ENCODE measurements at regions not wholly inside any gene's neighbourhood (a gene's known extent, or its start where the extent isn't known, plus 50 kb on each side); places are given as distances from the start of the nearest gene placed in this dataset.

DNA sequence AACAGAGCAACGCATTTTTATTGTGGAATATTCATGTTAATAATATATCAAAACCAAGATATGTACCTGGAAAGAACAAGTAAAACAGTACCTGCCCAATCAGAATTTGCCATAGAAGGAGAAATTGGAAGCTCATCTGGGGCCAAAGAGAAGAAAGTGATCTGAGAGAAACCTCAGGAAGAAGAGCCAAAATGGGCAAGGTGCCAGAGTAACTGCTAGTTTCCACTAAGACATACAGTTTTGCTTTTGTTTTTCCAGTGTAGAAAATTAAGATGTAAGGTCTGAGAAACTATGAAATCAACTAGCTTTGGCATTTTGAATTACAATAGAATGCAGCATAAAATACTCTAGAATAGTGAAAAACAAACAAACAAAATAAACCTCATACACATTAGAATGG lies 2201.2 kb downstream of the ARAP2 start:
- TF ChIP-seq, protein P1, sequence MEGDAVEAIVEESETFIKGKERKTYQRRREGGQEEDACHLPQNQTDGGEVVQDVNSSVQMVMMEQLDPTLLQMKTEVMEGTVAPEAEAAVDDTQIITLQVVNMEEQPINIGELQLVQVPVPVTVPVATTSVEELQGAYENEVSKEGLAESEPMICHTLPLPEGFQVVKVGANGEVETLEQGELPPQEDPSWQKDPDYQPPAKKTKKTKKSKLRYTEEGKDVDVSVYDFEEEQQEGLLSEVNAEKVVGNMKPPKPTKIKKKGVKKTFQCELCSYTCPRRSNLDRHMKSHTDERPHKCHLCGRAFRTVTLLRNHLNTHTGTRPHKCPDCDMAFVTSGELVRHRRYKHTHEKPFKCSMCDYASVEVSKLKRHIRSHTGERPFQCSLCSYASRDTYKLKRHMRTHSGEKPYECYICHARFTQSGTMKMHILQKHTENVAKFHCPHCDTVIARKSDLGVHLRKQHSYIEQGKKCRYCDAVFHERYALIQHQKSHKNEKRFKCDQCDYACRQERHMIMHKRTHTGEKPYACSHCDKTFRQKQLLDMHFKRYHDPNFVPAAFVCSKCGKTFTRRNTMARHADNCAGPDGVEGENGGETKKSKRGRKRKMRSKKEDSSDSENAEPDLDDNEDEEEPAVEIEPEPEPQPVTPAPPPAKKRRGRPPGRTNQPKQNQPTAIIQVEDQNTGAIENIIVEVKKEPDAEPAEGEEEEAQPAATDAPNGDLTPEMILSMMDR (conservative IDR thresholded peaks at IDR 0.05 in 1 of 2, IDR thresholded peaks at IDR 0.05 in 1 of 2; ENCODE audit: low read depth in 1 of 2, low read length in 2 of 2) = no peak
- no peak for TF ChIP-seq EZH2 (IDR thresholded peaks at IDR 0.05; ENCODE audit: low read length, missing control alignments)

Measured in fibroblast of lung (primary cell).